ENCODE measurements at regions not wholly inside any gene's neighbourhood (a gene's known extent, or its start where the extent isn't known, plus 50 kb on each side); places are given as distances from the start of the nearest gene placed in this dataset.

GRCh38 chr12:118830296-118830695 lies 151.0 kb upstream of the SRRM4 start (continued):
- TF ChIP-seq, protein P1, sequence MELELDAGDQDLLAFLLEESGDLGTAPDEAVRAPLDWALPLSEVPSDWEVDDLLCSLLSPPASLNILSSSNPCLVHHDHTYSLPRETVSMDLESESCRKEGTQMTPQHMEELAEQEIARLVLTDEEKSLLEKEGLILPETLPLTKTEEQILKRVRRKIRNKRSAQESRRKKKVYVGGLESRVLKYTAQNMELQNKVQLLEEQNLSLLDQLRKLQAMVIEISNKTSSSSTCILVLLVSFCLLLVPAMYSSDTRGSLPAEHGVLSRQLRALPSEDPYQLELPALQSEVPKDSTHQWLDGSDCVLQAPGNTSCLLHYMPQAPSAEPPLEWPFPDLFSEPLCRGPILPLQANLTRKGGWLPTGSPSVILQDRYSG (tag; conservative IDR thresholded peaks at IDR 0.05; ENCODE audit: low read depth) = no peak
- TF ChIP-seq, protein P2, sequence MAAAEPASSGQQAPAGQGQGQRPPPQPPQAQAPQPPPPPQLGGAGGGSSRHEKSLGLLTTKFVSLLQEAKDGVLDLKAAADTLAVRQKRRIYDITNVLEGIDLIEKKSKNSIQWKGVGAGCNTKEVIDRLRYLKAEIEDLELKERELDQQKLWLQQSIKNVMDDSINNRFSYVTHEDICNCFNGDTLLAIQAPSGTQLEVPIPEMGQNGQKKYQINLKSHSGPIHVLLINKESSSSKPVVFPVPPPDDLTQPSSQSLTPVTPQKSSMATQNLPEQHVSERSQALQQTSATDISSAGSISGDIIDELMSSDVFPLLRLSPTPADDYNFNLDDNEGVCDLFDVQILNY (CRISPR knock-in tag; IDR thresholded peaks at IDR 0.05) = no peak
- TF ChIP-seq KLF13 (tag; IDR thresholded peaks at IDR 0.05; ENCODE audit: borderline replicate concordance, low read depth) = no peak
- TF ChIP-seq FOXK1 (CRISPR knock-in tag; IDR thresholded peaks at IDR 0.05; ENCODE audit: borderline replicate concordance) = no peak
- TF ChIP-seq ZNF354B (CRISPR knock-in tag; IDR thresholded peaks at IDR 0.05) = no peak
- TF ChIP-seq SMARCE1 (IDR thresholded peaks at IDR 0.05) = no peak
- TF ChIP-seq NR2C1 (IDR thresholded peaks at IDR 0.05) = no peak
- no peak for TF ChIP-seq NR2C1 (tag; IDR thresholded peaks at IDR 0.05)

- Histone ChIP-seq H3K4me2 (ENCODE audit: insufficient read depth, low read length) (no peak overlapping the region), H3K79me2 (ENCODE audit: control insufficient read depth, insufficient read depth, low read length) (no peaks in the 10 kb centered on the region), H2AFZ (ENCODE audit: low read depth, low read length) (no peak overlapping the region), H3K27me3 (ENCODE audit: control insufficient read depth in 2 of 2, insufficient read depth in 2 of 2, low read length in 2 of 2) (no peaks in the 10 kb centered on the region), H3K9me3 (replicated peaks; ENCODE audit: control insufficient read depth, insufficient read depth, low read depth, low read length) (no peaks in the 10 kb centered on the region), H3K9ac (ENCODE audit: insufficient read depth in 1 of 2, low read depth in 2 of 2, low read length in 2 of 2) (no peak overlapping the region), H3K36me3 (ENCODE audit: control insufficient read depth, insufficient read depth, low read length) (no peaks in the 10 kb centered on the region), H3K27ac (ENCODE audit: extremely low read depth, low read depth, low read length) (no peak overlapping the region), H3K4me3 (no peak overlapping the region), H4K20me1 (replicated peaks; ENCODE audit: control insufficient read depth, insufficient read depth, low read length) (no peaks in the 10 kb centered on the region), H3K4me1 (replicated peaks in 1 of 2; ENCODE audit: control insufficient read depth in 2 of 2, insufficient read depth in 2 of 2, low read length in 2 of 2) (no peaks in the 10 kb centered on the region), H3K9me1 (ENCODE audit: control insufficient read depth, insufficient read depth, low read length) (no peaks in the 10 kb centered on the region)
- POLR2A ChIA-PET = no interaction called here
- BruUV-seq (replicated peaks) = no TSS peak
- ATAC-seq = no peak
- FAIRE-seq = no peak
- 0% methylated on average over 1 of the region's 1 CpG for WGBS (ENCODE audit: insufficient coverage, low coverage, missing lambda C conversion rate)
- CTCF ChIA-PET (ENCODE audit: low intra/inter-chr PET ratio) = no interaction called here
- intact Hi-C loops (cut with micrococcal nuclease) (no loop called here), in situ Hi-C loops (cut with MboI) (no loop called here)
- no peak for TF ChIP-seq CBX8 (IDR thresholded peaks at IDR 0.05; ENCODE audit: borderline replicate concordance, extremely low read depth, low read depth, low read length, poor library complexity, severe bottlenecking)
- TF ChIP-seq CBX3 (IDR thresholded peaks at IDR 0.05; ENCODE audit: borderline replicate concordance in 1 of 2, low read length in 2 of 2) = no peak
- peak; percentile 31 for TF ChIP-seq CBFA2T2 (conservative IDR thresholded peaks at IDR 0.05)
- TF ChIP-seq KLF10 (CRISPR knock-in tag; IDR thresholded peaks at IDR 0.05) = no peak
- no peak for TF ChIP-seq ATF4 (CRISPR knock-in tag; IDR thresholded peaks at IDR 0.05)
- TF ChIP-seq SETDB1 (IDR thresholded peaks at IDR 0.05; ENCODE audit: low read length) = no peak
- peak; percentile 22; the same call in 1 of the 2 replicates for TF ChIP-seq TAL1 (IDR thresholded peaks at IDR 0.05)
- TF ChIP-seq DDX20 (tag; IDR thresholded peaks at IDR 0.05; ENCODE audit: low read depth) = no peak
- no peak for TF ChIP-seq GABPB1 (CRISPR knock-in tag; IDR thresholded peaks at IDR 0.05)
- peak; percentile 43; the same call in 1 of the 2 replicates for TF ChIP-seq CBFA2T3 (IDR thresholded peaks at IDR 0.05)
- peak; percentile 32; the same call in 1 of the 2 replicates for TF ChIP-seq TEAD4 (IDR thresholded peaks at IDR 0.05; ENCODE audit: low read length)
- TF ChIP-seq TEAD4 (CRISPR knock-in tag; IDR thresholded peaks at IDR 0.05; ENCODE audit: borderline replicate concordance) = no peak
- TF ChIP-seq SP2 (IDR thresholded peaks at IDR 0.05; ENCODE audit: extremely low read depth, low read depth, low read length, poor library complexity, severe bottlenecking) = no peak
- peak in 1 of 4 experiments; percentile 6 for DNase-seq (ENCODE audit: extremely low read depth in 1 of 4, low spot score in 3 of 4)
These were observed 145.4 kb upstream of the SRRM4 start for GRCh38 chr12:118835926-118836325.
